GM13977 (cell line): ENCODE measurements at regions not wholly inside any gene's neighbourhood (a gene's known extent, or its start where the extent isn't known, plus 50 kb on each side); places are given as distances from the start of the nearest gene placed in this dataset.

ENCODE experiments used
- DNase-seq: peaks from one replicate; pipeline ENCODE4 v3.0.0; 2012; ENCODE audit warnings: low spot score
- in situ Hi-C: fragments of 300-500 bp; cut with MboI; formaldehyde crosslinking; loops from one replicate; pipeline ENCODE4 v1.12.0; 2022; ENCODE audit warnings: low sequenced_read_pairs, low pct_unique_long_range_greater_than_20kb, mixed read lengths, inconsistent platforms; ENCODE audit not compliant: unreplicated experiment
- TF ChIP-seq, protein P1 (sequence below): IDR thresholded peaks from 2 replicates; pipeline ENCODE4 v1.5.1; 2012; ENCODE audit warnings: mild to moderate bottlenecking, control low read depth; ENCODE audit not compliant: insufficient read depth; ENCODE audit errors: extremely low read depth, missing control alignments

- DNase-seq, result no peak
- TF ChIP-seq, protein P1, sequence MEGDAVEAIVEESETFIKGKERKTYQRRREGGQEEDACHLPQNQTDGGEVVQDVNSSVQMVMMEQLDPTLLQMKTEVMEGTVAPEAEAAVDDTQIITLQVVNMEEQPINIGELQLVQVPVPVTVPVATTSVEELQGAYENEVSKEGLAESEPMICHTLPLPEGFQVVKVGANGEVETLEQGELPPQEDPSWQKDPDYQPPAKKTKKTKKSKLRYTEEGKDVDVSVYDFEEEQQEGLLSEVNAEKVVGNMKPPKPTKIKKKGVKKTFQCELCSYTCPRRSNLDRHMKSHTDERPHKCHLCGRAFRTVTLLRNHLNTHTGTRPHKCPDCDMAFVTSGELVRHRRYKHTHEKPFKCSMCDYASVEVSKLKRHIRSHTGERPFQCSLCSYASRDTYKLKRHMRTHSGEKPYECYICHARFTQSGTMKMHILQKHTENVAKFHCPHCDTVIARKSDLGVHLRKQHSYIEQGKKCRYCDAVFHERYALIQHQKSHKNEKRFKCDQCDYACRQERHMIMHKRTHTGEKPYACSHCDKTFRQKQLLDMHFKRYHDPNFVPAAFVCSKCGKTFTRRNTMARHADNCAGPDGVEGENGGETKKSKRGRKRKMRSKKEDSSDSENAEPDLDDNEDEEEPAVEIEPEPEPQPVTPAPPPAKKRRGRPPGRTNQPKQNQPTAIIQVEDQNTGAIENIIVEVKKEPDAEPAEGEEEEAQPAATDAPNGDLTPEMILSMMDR, result no peak
- in situ Hi-C loops, result no loop called here
Observed at GRCh38 chr17:79473876-79474440, 136.9 kb downstream of the RBFOX3 start.

GRCh38 chr17:79473111-79473875 lies 137.6 kb downstream of the RBFOX3 start:
- in situ Hi-C loops, result no loop called here
- TF ChIP-seq, protein P1, result no peak
- DNase-seq, result no peak

- DNase-seq, result no peak
- TF ChIP-seq, protein P1, result no peak
- in situ Hi-C loops, result no loop called here
Observed at GRCh38 chr17:79470754-79471153, 140.1 kb downstream of the RBFOX3 start.

DNA sequence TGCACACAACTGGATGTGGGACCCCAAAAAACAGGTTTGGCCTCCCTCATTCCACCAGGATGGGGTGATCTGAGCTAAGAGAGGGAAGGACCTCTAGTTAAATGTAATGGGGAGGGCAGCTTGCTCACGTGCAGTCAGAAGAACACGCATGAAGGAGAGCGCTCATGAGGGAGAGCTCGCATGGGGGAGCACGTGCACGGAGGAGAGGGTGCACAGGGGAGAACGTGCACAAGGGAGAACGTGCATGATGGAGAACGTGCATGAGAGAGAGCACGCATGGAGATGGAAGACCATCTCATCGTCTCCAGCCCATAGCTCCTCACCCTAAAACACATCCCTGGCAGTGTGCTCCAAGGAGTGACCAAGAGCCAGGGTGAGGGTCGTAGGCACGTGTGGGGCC lies 141.2 kb downstream of the RBFOX3 start:
- no peak for DNase-seq
- in situ Hi-C loops, result no loop called here
- TF ChIP-seq, protein P1, result no peak

GRCh38 chr17:79468183-79468944 lies 142.5 kb downstream of the RBFOX3 start:
- in situ Hi-C loops, result no loop called here
- DNase-seq, result no peak

More at GRCh38 chr17:79468183-79468944, 142.5 kb downstream of the RBFOX3 start:
- TF ChIP-seq, protein P1, result no peak
